ENCODE measurements at regions not wholly inside any gene's neighbourhood (a gene's known extent, or its start where the extent isn't known, plus 50 kb on each side); places are given as distances from the start of the nearest gene placed in this dataset.

- Histone ChIP-seq H3K9me3 (no peaks in the 10 kb centered on the region), H3K36me3 (no peaks in the 10 kb centered on the region), H3K27me3 (no peaks in the 10 kb centered on the region), H3K4me3 (ENCODE audit: low read depth, low read length) (no peak overlapping the region), H3K4me1 (no peaks in the 10 kb centered on the region)
- TF ChIP-seq CTCF (IDR thresholded peaks at IDR 0.05; ENCODE audit: low read depth, low read length): no peak
- no peak for DNase-seq
Measured at GRCh38 chr1:115179397-115180079, 90.2 kb upstream of the TSPAN2 start.

- DNase-seq: no peak
- Histone ChIP-seq H3K4me1 (no peaks in the 10 kb centered on the region), H3K4me3 (ENCODE audit: low read depth, low read length) (no peak overlapping the region), H3K27me3 (no peaks in the 10 kb centered on the region), H3K36me3 (no peaks in the 10 kb centered on the region), H3K9me3 (no peaks in the 10 kb centered on the region)
- TF ChIP-seq CTCF (IDR thresholded peaks at IDR 0.05; ENCODE audit: low read depth, low read length): no peak
Measured at GRCh38 chr1:115176189-115176588, 86.9 kb upstream of the TSPAN2 start.

- Histone ChIP-seq H3K27me3 (no peaks in the 10 kb centered on the region), H3K4me3 (ENCODE audit: low read depth, low read length) (no peak overlapping the region), H3K4me1 (no peaks in the 10 kb centered on the region), H3K9me3 (no peaks in the 10 kb centered on the region), H3K36me3 (no peaks in the 10 kb centered on the region)
- no peak for DNase-seq
- no peak for TF ChIP-seq CTCF (IDR thresholded peaks at IDR 0.05; ENCODE audit: low read depth, low read length)
Measured at GRCh38 chr1:115175596-115175995, 86.3 kb upstream of the TSPAN2 start.

GRCh38 chr1:115173151-115173550 lies 83.8 kb upstream of the TSPAN2 start:
- Histone ChIP-seq H3K4me3 (ENCODE audit: low read depth, low read length) (no peak overlapping the region), H3K4me1 (no peaks in the 10 kb centered on the region), H3K9me3 (no peaks in the 10 kb centered on the region), H3K36me3 (no peaks in the 10 kb centered on the region), H3K27me3 (no peaks in the 10 kb centered on the region)
- no peak for TF ChIP-seq CTCF (IDR thresholded peaks at IDR 0.05; ENCODE audit: low read depth, low read length)
- no peak for DNase-seq

- H3K4me1 ChIP-seq: no peaks in the 10 kb centered on the region
Measured at GRCh38 chr1:115172270-115172669, 83.0 kb upstream of the TSPAN2 start.

More at GRCh38 chr1:115172270-115172669, 83.0 kb upstream of the TSPAN2 start:
- Histone ChIP-seq H3K27me3 (no peaks in the 10 kb centered on the region), H3K36me3 (no peaks in the 10 kb centered on the region), H3K4me3 (ENCODE audit: low read depth, low read length) (no peak overlapping the region), H3K9me3 (no peaks in the 10 kb centered on the region)
- no peak for DNase-seq
- TF ChIP-seq CTCF (IDR thresholded peaks at IDR 0.05; ENCODE audit: low read depth, low read length): no peak
